ENCODE measurements at regions not wholly inside any gene's neighbourhood (a gene's known extent, or its start where the extent isn't known, plus 50 kb on each side); places are given as distances from the start of the nearest gene placed in this dataset.

DNA sequence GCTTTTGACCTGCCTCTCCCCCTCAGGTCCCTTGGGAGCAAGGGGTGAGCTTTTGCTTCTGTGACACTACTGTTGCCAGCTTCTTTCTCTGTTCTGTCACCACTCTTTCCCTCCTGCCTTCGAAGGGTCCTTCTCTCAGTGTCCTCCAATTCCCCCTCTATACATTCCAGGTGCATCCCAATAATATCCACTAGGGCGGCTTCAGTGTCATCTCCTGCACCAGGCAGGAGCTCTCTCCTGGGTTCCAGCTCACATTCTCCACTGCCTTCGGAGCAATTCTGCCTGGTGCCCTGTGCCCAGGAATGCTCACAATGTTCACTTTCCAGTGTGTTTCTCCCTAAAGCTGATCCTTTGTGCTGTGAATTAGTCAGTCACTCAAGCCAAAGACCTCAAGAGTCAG lies 83.9 kb upstream of the CXCL14 start:
- DNase-seq (ENCODE audit: low spot score) = no peak
- TF ChIP-seq, protein P1, sequence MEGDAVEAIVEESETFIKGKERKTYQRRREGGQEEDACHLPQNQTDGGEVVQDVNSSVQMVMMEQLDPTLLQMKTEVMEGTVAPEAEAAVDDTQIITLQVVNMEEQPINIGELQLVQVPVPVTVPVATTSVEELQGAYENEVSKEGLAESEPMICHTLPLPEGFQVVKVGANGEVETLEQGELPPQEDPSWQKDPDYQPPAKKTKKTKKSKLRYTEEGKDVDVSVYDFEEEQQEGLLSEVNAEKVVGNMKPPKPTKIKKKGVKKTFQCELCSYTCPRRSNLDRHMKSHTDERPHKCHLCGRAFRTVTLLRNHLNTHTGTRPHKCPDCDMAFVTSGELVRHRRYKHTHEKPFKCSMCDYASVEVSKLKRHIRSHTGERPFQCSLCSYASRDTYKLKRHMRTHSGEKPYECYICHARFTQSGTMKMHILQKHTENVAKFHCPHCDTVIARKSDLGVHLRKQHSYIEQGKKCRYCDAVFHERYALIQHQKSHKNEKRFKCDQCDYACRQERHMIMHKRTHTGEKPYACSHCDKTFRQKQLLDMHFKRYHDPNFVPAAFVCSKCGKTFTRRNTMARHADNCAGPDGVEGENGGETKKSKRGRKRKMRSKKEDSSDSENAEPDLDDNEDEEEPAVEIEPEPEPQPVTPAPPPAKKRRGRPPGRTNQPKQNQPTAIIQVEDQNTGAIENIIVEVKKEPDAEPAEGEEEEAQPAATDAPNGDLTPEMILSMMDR (IDR thresholded peaks at IDR 0.05; ENCODE audit: extremely low read depth, insufficient read depth, missing control alignments) = no peak
- in situ Hi-C loops (cut with MboI; ENCODE audit: low pct_unique_long_range_greater_than_20kb, low sequenced_read_pairs, unreplicated experiment) = no loop called here

DNA sequence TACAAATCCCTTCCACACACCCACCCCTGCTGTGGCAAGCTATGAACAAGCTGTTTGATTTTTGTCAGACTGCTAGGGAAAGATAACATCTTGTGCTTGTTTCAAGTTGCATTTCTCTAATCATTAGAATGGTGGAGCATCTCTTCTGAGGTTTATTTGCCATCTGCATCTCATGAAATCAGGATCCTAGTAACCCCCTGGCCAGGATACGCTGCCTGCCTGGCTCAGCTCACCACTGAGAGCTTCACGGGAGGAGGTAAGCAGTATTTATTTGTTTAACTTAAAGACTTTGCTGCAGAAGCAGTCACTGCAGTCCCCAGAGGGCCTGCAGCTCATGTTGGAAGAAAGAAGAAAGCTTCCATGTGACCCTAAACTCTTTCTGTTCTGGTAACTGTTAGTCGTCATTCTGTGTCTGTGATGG lies 83.3 kb upstream of the CXCL14 start:
- in situ Hi-C loops (cut with MboI; ENCODE audit: low pct_unique_long_range_greater_than_20kb, low sequenced_read_pairs, unreplicated experiment) = no loop called here
- DNase-seq (ENCODE audit: low spot score) = no peak
- TF ChIP-seq, protein P1 (IDR thresholded peaks at IDR 0.05; ENCODE audit: extremely low read depth, insufficient read depth, missing control alignments) = no peak

- in situ Hi-C loops (cut with MboI; ENCODE audit: low pct_unique_long_range_greater_than_20kb, low sequenced_read_pairs, unreplicated experiment) = no loop called here
- no peak for DNase-seq (ENCODE audit: low spot score)
- TF ChIP-seq, protein P1 (IDR thresholded peaks at IDR 0.05; ENCODE audit: extremely low read depth, insufficient read depth, missing control alignments) = no peak
Measured at GRCh38 chr5:135660826-135661575, 82.2 kb upstream of the CXCL14 start.

DNA sequence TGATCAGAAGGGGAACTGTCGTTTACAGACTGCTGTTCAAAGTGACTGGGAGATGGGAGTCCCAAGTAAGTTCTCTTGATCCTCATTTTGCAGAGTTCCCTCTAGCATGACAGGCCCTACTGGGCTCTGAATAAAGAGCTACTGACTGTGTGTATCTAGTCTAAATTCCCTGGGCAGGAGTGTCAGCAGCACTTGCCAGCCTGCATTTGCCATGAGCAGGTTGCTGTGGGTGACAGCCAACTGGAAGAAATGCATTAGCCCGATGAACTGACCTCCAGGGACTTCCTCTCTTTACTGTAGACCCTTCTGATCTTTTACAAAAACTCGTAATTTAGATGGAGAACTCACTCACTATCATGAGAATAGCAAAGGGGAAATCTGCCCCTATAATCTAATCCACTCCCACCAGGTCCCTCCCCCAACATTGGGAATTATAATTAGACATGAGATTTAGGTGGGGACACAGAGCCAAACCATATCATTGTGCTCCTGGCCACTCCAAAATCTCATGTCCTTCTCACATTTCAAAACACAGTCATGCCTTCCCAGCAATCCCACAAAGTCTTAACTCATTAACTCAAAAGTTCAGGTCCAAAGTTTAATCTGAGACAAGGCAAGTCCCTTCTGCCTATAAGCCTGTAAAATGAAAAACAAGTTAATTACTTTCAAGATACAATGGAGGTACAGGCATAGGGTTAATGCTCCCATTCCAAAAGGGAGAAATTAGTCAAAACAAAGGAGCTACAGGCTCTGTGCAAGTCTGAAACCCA lies 78.9 kb upstream of the CXCL14 start:
- in situ Hi-C loops (cut with MboI; ENCODE audit: low pct_unique_long_range_greater_than_20kb, low sequenced_read_pairs, unreplicated experiment) = no loop called here
- no peak for DNase-seq (ENCODE audit: low spot score)
- TF ChIP-seq, protein P1 (IDR thresholded peaks at IDR 0.05; ENCODE audit: extremely low read depth, insufficient read depth, missing control alignments) = no peak

DNA sequence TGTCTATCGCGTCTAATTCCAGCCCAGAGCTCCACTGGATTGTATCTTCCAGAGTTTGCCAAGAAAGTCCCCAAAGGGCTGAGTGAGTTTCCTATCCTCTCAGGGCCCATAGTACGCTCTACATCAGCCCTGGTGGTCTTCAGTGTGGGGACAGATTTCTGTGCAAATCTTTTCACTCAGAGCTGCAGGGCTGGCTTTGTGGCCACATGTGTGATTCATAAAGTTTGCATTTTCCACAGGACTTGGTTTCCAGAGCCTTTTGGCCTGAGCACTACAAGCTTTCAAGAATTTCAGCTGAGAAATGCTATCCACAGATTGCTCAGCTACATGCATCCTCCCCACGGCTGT lies 76.7 kb upstream of the CXCL14 start:
- DNase-seq (ENCODE audit: low spot score) = no peak
- in situ Hi-C loops (cut with MboI; ENCODE audit: low pct_unique_long_range_greater_than_20kb, low sequenced_read_pairs, unreplicated experiment) = no loop called here
- TF ChIP-seq, protein P1 (IDR thresholded peaks at IDR 0.05; ENCODE audit: extremely low read depth, insufficient read depth, missing control alignments) = no peak

GRCh38 chr5:135654761-135655467 lies 76.1 kb upstream of the CXCL14 start:
- no peak for DNase-seq (ENCODE audit: low spot score)
- in situ Hi-C loops (cut with MboI; ENCODE audit: low pct_unique_long_range_greater_than_20kb, low sequenced_read_pairs, unreplicated experiment) = no loop called here
- TF ChIP-seq, protein P1 (IDR thresholded peaks at IDR 0.05; ENCODE audit: extremely low read depth, insufficient read depth, missing control alignments) = no peak

Measured in GM13977 (cell line).